GM18907 (cell line): ENCODE measurements at regions not wholly inside any gene's neighbourhood (a gene's known extent, or its start where the extent isn't known, plus 50 kb on each side); places are given as distances from the start of the nearest gene placed in this dataset.

Experiments
- ATAC-seq: cut with Tn5 transposase; IDR thresholded peaks from one replicate; pipeline ENCODE4 v1.9.1; 2021; ENCODE audit warnings: mild to moderate bottlenecking, moderate library complexity; ENCODE audit not compliant: unreplicated experiment

GRCh38 chr2:237264480-237265219, 149.3 kb downstream of the COL6A3 start:
- ATAC-seq: no peak

- no peak for ATAC-seq
Measured at GRCh38 chr2:237268004-237268708, 145.8 kb downstream of the COL6A3 start.

GRCh38 chr2:237269138-237269875, 144.7 kb downstream of the COL6A3 start:
- no peak for ATAC-seq

- no peak for ATAC-seq
Measured at GRCh38 chr2:237270520-237270919, 143.4 kb downstream of the COL6A3 start.

- ATAC-seq: no peak
Measured at GRCh38 chr2:237271698-237272652, 142.0 kb downstream of the COL6A3 start.
